ENCODE measurements at regions not wholly inside any gene's neighbourhood (a gene's known extent, or its start where the extent isn't known, plus 50 kb on each side); places are given as distances from the start of the nearest gene placed in this dataset.

GRCh38 chr12:126432780-126433179 is 1367.5 kb downstream of the AACS start:
- no peak overlapping the region for H3K27ac ChIP-seq
- ATAC-seq (ENCODE audit: insufficient number of reproducible peaks, low FRiP score, low read depth) = no peak

GRCh38 chr12:126434412-126434985 is 1369.3 kb downstream of the AACS start:
- Histone ChIP-seq H3K36me3 (no peaks in the 10 kb centered on the region), H3K4me3 (no peak overlapping the region), H3K27ac (no peak overlapping the region), H3K27me3 (replicated peaks; ENCODE audit: insufficient read depth) (no peaks in the 10 kb centered on the region), H3K4me1 (ENCODE audit: control insufficient read depth in 1 of 2, low read depth in 2 of 2) (no peaks in the 10 kb centered on the region), H3K9me3 (no peaks in the 10 kb centered on the region)
- no peak for DNase-seq (ENCODE audit: low spot score)
- TF ChIP-seq, protein P1, sequence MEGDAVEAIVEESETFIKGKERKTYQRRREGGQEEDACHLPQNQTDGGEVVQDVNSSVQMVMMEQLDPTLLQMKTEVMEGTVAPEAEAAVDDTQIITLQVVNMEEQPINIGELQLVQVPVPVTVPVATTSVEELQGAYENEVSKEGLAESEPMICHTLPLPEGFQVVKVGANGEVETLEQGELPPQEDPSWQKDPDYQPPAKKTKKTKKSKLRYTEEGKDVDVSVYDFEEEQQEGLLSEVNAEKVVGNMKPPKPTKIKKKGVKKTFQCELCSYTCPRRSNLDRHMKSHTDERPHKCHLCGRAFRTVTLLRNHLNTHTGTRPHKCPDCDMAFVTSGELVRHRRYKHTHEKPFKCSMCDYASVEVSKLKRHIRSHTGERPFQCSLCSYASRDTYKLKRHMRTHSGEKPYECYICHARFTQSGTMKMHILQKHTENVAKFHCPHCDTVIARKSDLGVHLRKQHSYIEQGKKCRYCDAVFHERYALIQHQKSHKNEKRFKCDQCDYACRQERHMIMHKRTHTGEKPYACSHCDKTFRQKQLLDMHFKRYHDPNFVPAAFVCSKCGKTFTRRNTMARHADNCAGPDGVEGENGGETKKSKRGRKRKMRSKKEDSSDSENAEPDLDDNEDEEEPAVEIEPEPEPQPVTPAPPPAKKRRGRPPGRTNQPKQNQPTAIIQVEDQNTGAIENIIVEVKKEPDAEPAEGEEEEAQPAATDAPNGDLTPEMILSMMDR (IDR thresholded peaks at IDR 0.05) = no peak
- no peak for ATAC-seq (ENCODE audit: insufficient number of reproducible peaks, low FRiP score, low read depth)

More at GRCh38 chr12:126432780-126433179, 1367.5 kb downstream of the AACS start:
- H3K4me3 ChIP-seq = no peak overlapping the region
- TF ChIP-seq, protein P1 (IDR thresholded peaks at IDR 0.05) = no peak
- no peaks in the 10 kb centered on the region for H3K36me3 ChIP-seq
- no peaks in the 10 kb centered on the region for H3K27me3 ChIP-seq (replicated peaks; ENCODE audit: insufficient read depth)
- no peaks in the 10 kb centered on the region for H3K9me3 ChIP-seq
- no peaks in the 10 kb centered on the region for H3K4me1 ChIP-seq (ENCODE audit: control insufficient read depth in 1 of 2, low read depth in 2 of 2)
- no peak for DNase-seq (ENCODE audit: low spot score)

- DNase-seq (ENCODE audit: low spot score) (no peak), ATAC-seq (ENCODE audit: insufficient number of reproducible peaks, low FRiP score, low read depth) (no peak)
- no peaks in the 10 kb centered on the region for H3K9me3 ChIP-seq
- H3K27ac ChIP-seq = no peak overlapping the region
- no peaks in the 10 kb centered on the region for H3K4me1 ChIP-seq (ENCODE audit: control insufficient read depth in 1 of 2, low read depth in 2 of 2)
- no peaks in the 10 kb centered on the region for H3K36me3 ChIP-seq
- H3K27me3 ChIP-seq (replicated peaks; ENCODE audit: insufficient read depth) = no peaks in the 10 kb centered on the region
- H3K4me3 ChIP-seq = no peak overlapping the region
- TF ChIP-seq, protein P1 (IDR thresholded peaks at IDR 0.05) = no peak
These were observed 1370.8 kb downstream of the AACS start for GRCh38 chr12:126436041-126436440.

DNA sequence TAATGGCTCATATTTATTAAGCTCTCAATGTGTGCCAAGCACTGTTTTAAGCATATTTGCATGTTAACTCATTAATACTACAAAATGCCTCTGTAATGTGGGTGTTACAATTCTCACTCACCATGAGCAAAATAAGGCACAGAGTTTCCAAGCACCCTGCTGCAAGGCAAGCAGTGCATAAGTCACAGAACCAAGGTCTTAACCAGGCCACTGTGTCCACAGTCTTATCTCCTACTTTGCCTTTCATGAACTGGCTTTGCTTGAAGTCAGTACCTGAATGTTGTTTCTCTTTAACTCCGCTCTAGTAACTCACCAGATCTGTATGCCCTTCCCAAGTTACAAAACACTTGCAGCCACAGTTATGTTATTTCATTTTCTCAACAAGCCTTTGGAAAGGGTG is 1372.7 kb downstream of the AACS start:
- TF ChIP-seq, protein P1 (IDR thresholded peaks at IDR 0.05) = no peak
- Histone ChIP-seq H3K27me3 (replicated peaks; ENCODE audit: insufficient read depth) (no peaks in the 10 kb centered on the region), H3K4me3 (no peak overlapping the region), H3K9me3 (no peaks in the 10 kb centered on the region), H3K4me1 (ENCODE audit: control insufficient read depth in 1 of 2, low read depth in 2 of 2) (no peaks in the 10 kb centered on the region), H3K36me3 (no peaks in the 10 kb centered on the region), H3K27ac (no peak overlapping the region)
- ATAC-seq (ENCODE audit: insufficient number of reproducible peaks, low FRiP score, low read depth) = no peak
- no peak for DNase-seq (ENCODE audit: low spot score)

DNA sequence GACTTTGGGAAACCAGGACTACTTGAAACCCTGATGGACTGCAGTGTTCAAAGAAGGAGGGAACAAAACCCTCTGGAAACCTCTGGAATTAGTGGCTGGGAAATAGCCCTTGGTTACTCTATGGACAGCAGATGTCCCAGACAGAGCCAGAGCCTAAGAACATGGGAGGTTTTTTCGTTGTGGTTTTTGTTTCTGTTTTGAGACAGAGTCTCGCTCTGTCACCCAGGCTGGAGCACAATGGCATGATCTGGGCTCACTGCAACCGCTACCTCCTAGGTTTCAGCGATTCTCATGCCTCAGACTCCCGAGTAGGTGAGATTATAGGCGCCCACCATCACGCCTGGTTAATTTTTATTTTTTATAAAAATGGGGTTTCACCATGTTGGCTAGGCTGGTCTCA is 1378.7 kb downstream of the AACS start:
- Histone ChIP-seq H3K4me3 (no peak overlapping the region), H3K36me3 (no peaks in the 10 kb centered on the region), H3K4me1 (ENCODE audit: control insufficient read depth in 1 of 2, low read depth in 2 of 2) (no peaks in the 10 kb centered on the region), H3K27me3 (replicated peaks; ENCODE audit: insufficient read depth) (no peaks in the 10 kb centered on the region), H3K27ac (no peak overlapping the region), H3K9me3 (no peaks in the 10 kb centered on the region)
- TF ChIP-seq, protein P1 (IDR thresholded peaks at IDR 0.05) = no peak
- ATAC-seq (ENCODE audit: insufficient number of reproducible peaks, low FRiP score, low read depth) (no peak), DNase-seq (ENCODE audit: low spot score) (no peak)
